GM18870 (cell line): ENCODE measurements at regions not wholly inside any gene's neighbourhood (a gene's known extent, or its start where the extent isn't known, plus 50 kb on each side); places are given as distances from the start of the nearest gene placed in this dataset.

Source experiments
- ATAC-seq: cut with Tn5 transposase; IDR thresholded peaks from one replicate; pipeline ENCODE4 v1.9.1; 2021; ENCODE audit warnings: moderate library complexity; ENCODE audit not compliant: unreplicated experiment

DNA sequence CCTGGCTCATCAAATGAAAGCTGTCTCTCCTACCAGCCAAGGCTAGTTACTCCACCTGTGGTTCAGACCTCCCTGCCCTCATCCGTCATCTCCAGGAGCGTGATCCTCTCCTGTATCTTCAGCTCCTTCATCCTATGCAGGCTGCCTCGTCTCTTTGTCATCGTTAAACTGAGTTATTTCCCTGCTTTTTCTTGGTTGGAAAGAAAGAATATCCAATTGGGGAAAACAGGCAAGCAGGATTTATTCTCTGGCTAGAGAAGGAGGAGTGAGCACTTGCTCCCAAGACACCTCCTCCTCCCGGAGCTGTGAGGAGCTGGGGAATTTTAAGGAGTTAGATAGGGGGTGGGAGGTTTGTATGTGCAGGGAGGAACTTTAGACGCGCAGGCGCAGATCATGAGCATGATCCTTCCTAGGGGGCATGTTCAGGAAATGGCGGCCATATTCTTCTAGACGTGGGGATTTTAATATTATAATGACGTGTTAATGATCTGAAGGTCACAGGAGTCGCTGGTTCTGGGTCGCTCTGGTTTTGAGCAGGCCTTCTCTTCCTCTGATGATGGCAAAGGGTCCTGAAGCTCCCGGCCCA, 156.4 kb upstream of the KL start:
- no peak for ATAC-seq

DNA sequence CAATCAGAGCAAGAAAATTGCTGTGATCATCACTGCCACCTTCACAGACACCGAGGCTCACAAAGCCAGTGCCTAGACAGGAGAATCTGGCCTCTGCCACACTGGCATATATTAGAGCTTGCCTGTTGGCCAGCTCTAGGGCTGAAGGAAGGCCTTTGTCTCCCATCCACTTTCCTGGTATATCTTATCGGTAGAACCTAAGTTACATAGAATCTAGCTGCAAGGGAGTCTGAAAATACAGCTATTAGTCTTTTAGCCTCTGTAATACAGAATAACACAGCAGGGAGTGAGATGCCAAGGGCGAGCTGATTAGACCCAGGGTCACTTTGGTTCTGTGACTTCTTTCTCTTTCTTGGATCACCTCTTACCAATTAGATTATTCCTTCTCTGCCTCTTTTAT, 154.9 kb upstream of the KL start:
- no peak for ATAC-seq

DNA sequence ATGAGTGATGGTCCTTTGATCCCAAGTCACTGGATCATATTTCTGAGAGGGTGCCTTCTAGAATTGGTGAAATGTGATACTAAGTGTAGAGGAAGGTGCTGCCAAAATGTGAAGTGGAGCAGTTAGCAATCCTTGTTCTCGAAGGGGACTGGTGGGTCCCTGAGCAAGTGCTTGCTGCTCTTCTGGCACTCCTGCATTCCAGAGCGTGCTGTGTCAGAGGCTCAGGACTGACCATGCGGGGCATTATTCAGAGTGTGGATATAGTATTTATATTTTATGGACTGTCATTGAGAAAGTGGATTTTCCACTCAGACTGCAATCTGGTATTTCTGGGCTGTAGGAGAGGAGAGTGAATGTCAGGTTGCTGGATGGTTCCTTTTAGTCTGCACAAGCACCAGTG, 152.6 kb upstream of the KL start:
- ATAC-seq = no peak

DNA sequence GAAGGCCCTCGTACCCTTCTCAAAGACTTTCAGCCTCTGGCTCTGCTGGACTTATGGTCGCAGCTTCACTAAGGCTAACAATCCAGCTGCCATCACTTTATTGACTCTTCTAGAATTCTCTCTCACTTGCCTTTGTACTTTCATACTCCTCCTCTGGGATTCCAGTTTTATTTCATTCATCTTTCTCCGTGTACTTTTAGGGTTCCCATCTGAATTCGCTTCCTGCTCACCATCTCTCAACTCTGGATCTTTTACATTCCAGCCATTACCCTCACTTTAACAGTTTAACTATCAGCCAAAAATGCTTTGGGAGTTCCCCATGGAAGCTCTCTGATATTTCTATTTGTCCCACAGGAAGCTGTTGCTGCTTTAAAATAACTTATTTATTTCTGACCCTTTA, 149.3 kb upstream of the KL start:
- ATAC-seq = no peak

DNA sequence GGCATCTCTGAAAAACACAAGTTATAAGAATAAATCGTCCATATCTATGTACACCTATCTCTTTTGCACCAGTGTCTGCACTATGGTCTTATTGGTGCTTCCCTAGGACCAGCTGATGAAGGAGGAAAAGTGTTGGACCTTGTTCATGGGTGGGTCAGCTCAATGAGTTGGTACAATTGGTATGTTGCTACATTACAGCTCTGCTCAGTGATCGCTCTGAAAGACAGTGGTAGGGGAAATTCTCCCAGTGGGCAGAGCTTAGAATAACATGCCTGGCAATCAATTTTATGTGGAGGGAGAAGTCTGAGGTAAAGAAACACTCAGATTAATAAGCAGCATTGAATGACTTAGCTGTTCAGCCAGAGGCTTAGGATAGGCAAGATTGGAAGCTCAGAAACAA, 138.7 kb upstream of the KL start:
- ATAC-seq = no peak

DNA sequence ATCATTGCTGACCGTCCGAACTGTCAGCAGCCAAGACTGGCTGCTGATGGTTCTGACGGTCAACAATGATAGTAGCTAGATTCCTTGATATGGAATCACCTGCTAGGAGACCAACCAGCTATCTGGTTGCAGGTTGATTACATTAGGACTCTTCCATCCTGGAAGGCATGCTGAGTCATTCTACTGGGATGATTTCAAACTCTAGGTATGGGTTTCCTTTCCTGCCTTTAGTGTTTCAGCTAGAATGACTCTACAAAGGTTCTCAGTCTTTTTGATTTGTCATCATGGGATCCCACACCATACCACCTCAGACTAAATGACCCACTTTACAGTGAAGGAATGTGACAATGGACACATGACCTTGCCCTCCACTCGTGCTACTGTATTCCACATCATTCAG, 138.1 kb upstream of the KL start:
- ATAC-seq = no peak

DNA sequence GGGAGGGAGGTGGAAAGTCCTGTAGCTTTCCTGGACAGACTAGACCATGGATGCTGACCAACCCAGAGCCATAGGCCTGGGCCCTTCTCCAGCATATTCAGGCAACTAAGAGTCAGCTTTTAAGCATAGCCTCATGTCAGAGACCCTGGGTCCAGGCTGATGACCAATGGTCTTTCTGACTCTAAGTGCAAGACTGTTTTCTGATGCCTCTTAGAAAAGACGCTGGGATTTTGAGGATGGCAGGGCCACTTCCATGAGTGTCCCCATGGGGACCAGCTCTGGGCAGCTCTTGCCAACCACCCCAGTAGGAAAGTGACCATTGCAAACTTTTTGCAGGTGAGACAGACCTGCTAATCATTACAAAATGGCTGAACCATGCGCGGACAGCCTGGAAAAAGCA, 135.6 kb upstream of the KL start:
- ATAC-seq = no peak

DNA sequence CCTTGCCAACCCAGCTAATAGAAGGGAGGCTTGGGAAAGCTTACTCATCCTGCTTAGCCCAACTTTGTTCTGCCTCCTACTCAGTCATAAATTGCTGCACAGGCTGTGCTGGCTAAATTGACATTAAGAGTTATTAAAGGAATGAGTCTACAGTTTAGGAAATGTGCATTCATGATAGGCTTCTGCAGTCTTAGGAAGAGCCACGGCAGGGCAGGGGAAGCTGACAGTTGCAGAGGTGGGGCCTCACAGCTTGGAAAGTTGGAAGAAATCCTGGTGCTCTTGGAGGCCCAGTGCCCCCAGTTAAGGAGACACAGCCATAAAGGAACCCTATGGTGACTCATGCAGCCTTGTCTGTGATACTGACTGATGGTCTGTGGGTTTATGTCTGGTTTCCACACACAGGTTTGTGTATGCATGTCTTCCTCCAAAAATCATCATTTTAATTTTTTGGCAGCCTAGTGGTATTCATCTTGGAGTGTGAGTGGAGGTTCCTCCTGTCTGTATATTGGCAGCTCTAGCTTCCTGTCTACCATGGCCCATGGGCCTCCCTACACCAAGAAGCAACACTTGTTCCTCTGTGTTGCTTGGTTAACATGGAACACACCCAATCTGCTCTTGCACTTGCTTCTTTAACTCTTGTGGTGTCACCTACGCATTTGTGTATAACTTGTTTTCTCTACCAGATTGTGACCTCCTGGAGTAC, 135.0 kb upstream of the KL start:
- ATAC-seq = no peak

DNA sequence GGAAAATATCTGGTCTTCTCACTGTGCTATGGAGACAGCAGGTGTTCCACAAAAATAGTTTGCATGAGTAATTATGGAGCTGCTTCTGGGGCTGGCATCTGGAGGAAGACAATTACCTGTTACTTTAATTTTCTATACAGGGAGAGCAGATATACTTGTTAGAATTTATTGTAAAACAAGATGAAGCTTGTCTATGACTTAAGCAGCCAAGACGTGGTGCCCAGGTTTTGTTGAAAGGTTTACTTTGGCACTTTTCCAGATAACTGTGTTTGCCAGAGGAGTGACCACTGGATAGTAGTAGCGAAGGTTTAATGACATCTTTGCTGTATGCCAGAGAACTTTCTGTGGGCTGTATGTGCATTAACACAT, 134.5 kb upstream of the KL start:
- no peak for ATAC-seq

DNA sequence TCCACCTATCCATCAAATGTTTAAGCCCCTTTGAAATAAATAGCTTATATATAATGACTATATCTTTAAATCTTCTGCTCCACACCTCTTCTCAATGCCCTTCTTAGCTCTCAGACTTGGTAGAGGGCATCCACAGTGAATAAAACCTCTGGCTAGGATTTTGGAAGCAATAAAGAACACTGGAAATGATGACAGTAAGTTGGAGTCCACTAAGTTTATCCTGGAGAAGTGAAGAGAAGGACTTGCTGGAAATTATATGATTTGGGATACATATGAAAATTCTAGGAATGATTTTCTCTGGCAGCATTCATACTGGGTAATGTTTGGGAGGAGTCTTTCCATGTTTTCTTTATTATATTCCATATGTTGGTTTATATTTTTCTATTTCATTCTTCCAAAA, 133.5 kb upstream of the KL start:
- no peak for ATAC-seq

DNA sequence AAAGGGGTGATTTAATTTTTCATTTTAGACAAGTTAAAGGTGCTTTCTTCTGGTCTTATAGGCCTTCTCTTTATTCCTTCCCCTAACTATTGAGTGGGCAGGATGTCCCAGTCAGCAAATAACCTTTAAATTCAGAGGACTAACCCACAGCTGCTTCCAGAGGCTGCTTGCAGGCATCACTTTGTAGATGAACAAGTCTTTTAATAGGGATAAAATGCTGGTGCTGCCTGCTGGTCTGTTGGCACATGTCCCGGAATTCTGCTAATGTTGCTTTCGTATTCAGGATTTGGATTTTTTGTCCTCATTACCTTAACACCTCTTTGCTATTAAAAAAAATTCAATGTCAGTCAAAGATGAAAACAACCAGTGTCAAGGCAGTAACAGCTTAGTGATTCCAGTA, 132.7 kb upstream of the KL start:
- no peak for ATAC-seq

DNA sequence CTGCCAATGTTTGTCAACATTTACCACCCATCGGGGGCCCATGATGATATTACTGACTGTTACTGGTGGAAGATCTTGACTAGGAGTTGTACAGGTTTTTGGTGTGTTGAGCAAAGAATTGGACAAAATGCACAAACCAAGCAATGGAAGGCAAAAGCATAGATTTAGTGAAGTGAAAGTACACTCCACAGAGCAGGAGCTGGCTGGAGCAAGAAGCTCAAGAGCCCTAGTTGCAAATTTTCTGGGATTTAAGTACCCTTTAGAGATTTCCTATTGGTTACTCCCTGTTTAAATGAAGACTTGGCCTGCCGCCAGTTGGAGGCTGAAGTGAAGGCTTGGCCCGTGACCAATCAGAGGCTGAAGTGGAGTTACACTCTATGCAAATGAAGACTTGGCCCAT, 128.6 kb upstream of the KL start:
- no peak for ATAC-seq

DNA sequence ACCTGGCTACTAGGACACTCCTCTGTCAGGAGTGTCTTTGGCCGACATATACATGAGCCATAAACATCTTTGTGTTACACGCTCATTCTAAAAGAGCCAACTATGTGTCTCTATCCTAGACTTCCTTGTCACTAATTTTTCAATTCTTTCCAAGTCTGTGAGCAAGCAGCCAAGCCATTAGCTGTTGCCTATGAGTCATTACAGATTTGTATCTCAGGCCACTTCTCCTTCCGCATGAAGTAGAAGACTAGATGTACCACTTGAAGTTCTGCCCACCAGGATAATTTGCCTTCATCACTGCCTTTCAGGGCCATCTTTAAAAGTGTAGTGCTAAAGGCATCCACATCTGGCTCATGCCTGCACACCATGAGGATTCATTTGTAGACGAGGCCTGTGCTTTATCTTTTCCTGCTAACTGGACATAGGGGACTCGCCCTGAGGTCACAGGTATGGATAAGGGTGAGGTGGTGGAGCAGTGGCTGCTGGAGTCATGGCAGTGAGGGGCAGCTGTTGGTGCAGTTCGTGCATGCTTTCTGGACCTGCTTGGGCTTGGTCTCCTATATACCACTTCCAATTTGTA, 126.1 kb upstream of the KL start:
- ATAC-seq = no peak

DNA sequence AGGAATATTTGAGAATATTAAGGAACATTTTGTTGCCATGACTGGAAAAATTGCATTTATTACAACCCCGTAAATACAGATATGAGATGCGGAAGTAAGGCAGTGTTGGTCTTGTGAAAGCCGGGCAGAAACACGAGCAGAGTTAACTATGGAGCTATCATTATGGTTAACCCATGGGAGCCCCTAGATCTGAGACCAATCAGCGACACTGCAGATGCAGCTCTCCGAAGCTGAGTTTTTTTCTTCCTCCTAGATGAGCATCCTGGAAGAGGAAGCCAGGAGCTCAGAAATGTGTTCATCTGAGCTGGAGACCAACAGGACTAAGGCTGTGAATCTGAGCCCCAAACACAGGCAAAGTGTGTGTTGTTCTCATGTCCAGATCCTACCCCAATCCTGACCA, 123.0 kb upstream of the KL start:
- ATAC-seq = no peak

DNA sequence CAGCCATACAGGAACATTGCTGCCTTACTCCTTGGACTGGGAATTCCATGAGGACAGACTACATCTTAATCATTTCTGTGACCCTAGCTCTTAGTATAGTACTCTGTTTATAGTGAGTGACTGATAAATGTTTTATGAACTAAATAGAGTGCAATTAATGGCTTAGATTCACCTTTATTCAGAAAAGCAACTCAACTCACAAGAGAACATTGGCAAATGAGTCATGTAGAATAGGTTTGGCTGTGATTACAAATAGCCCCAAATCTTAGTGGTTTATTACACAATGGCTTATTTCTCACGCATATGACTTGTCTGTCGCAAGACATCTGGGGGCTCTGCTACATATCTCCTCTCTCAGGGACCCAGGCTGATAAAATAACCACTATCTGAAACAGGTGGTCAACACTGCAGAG, 121.6 kb upstream of the KL start:
- ATAC-seq = no peak

DNA sequence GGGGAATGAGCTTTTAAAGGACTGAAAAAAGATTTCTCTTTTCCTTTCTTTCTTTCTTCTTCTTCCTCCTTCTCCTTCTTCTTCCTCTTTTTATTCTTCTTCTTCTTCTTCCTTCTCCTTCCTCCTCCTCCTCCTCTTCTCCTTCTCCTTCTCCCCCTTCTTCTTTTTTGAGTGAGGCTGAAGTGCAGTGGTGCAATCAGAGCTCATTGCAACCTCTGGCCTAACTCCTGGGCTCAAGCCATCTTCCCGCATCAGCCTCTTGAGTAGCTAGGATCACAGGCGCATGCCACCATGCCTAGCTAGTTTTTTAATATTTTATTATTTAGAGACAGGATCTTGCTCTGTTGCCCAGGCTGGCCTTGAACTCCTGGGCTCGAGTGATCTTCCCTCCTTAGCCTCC, 120.9 kb upstream of the KL start:
- ATAC-seq = no peak

DNA sequence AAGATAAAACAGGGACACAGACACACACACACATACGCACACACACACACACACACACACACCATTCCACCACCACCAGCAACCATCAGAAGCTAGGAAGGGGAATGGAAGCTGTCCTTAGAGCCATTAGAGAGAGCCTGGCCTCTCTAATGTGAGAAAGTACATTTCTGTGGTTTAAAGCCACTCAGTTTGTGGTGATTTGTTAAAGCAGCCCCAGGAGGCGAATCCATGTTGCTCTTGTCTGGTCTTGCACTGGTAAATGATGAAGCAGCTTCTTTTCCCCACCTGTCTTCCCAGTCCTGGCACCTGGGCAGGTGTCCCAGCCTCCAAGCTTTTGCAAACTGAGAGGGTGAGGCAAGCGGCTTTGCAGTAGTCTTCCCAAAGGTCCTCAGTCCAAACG, 118.9 kb upstream of the KL start:
- no peak for ATAC-seq

DNA sequence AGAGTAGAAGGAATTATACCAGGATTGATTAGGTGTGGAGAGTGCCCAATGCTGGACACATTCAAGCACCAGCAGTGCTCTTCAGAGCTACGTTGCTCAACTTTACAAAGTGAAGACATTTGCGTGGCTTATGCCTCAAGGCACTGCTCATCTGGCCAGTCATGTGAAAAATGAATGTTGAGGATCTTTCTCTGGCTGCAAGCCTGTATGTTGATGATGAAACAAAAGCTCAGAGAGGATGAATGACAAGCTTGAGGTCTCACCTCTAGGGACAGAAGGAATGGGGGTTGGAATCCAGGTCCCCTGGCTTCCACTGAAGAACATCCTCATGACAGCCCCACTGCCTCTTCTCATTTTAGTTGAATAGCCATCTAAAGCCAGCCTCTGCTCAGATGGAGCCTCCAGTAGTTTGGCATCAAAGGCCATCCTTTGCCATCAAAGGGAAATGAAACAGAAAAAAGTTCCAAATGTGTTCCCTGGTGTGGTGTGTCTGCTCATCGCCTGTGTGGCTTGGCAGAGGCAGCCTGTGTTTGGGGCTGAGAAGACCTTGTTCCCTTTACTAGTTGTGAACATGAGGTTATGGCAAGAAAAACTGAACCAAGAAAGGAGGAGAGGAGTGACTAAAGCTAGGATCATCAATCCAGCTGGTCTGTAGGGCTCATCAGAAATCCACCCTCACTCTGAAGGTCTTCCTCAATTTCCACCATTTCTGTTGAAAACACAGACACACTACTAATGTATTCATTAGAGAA, 114.0 kb upstream of the KL start:
- no peak for ATAC-seq

DNA sequence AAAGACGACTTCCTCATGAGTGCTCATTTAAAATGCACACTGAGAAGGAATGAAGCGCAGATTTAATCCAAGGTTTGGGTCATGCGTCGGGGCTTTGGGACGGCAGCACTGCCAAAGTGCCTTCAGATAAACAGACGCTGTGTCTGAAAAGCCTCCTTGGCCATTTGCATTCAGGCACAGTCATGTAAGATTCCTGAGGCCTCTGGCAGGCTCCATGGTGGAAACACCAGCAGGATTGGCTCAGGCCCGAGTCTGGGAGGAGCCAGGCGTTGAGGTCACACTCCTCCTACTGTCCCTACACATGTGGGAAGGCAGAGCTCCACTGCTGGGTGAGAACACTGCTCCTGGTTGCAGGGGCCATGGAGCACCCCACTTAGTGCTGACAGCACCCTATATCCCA, 113.3 kb upstream of the KL start:
- no peak for ATAC-seq

DNA sequence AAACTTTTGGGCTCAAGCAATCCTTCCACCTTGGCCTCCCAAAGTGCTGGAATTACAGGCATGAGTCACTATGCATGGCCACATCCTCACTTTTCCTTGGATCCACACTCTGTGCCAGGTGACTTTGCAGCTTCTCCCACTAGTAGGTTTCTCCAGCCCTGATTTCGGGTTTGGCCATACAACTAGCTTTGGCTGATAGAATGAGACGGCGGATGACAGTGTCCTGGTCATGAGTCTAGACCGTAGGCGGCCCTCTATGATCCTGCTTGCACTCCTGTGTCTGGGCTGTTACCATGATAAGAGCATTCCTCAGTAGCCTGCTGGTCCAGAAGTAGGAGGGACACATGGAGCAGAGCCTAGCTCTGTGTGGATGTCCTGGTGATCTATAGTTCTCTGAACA, 112.5 kb upstream of the KL start:
- no peak for ATAC-seq

DNA sequence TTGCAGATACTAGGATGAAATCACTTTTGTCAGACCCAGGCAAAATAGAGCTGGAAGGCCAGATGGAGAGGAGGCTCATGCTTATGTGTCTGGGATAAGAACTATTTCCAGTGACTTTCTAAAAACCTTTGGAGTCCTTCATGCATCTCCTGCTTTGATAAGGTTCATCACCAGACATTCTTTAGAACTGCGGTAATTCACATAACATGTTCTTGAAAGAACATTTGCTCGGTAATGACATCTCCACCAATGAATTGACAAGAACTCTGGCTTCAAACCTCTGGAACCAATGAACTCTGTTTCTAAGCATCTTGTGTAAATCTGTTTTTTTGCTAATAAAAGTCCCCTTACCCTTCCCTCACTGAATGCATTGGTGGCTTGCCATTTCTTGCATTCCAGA, 112.0 kb upstream of the KL start:
- ATAC-seq = no peak
